ENCODE measurements at regions not wholly inside any gene's neighbourhood (a gene's known extent, or its start where the extent isn't known, plus 50 kb on each side); places are given as distances from the start of the nearest gene placed in this dataset.

GRCh38 chr5:44225231-44226160 is 163.7 kb downstream of the FGF10 start:
- Histone ChIP-seq H3K27me3 (no peaks in the 10 kb centered on the region), H3K27ac (no peak overlapping the region), H3K36me3 (no peaks in the 10 kb centered on the region), H3K9me3 (no peaks in the 10 kb centered on the region), H3K4me1 (no peaks in the 10 kb centered on the region), H3K4me3 (no peak overlapping the region)
- no peak for DNase-seq
- intact Hi-C loops (cut with DNase I; ENCODE audit: low total_unique reads): no loop called here
- TF ChIP-seq CTCF (IDR thresholded peaks at IDR 0.05): no peak

GRCh38 chr5:44199408-44199807 is 189.8 kb downstream of the FGF10 start:
- no peaks in the 10 kb centered on the region for H3K27me3 ChIP-seq
- no peak for DNase-seq
- intact Hi-C loops (cut with DNase I; ENCODE audit: low total_unique reads): no loop called here
- H3K36me3 ChIP-seq: no peaks in the 10 kb centered on the region
- no peak for TF ChIP-seq CTCF (IDR thresholded peaks at IDR 0.05)
- H3K9me3 ChIP-seq: peaks cover 5 to 13% (median 12%) of the 10 kb centered on the region in 3 donors
- no peak overlapping the region for H3K4me3 ChIP-seq
- no peak overlapping the region for H3K27ac ChIP-seq
- H3K4me1 ChIP-seq: no peaks in the 10 kb centered on the region

- no peak for TF ChIP-seq CTCF (IDR thresholded peaks at IDR 0.05)
- intact Hi-C loops (cut with DNase I; ENCODE audit: low total_unique reads): no loop called here
- Histone ChIP-seq H3K9me3 (peaks cover 0 to 3% (median 0%) of the 10 kb centered on the region in 3 donors), H3K4me1 (peaks cover 0 to 7% (median 0%) of the 10 kb centered on the region in 4 donors), H3K27ac (no peak overlapping the region), H3K4me3 (no peak overlapping the region), H3K27me3 (no peaks in the 10 kb centered on the region), H3K36me3 (no peaks in the 10 kb centered on the region)
- no peak for DNase-seq
Observed at GRCh38 chr5:44189255-44189654, 200.0 kb downstream of the FGF10 start.

- intact Hi-C loops (cut with DNase I; ENCODE audit: low total_unique reads): no loop called here
- DNase-seq: no peak
- Histone ChIP-seq H3K36me3 (no peaks in the 10 kb centered on the region), H3K27ac (no peak overlapping the region), H3K4me1 (peaks cover 0 to 7% (median 0%) of the 10 kb centered on the region in 4 donors), H3K9me3 (peaks cover 0 to 3% (median 0%) of the 10 kb centered on the region in 3 donors), H3K4me3 (no peak overlapping the region), H3K27me3 (no peaks in the 10 kb centered on the region)
- TF ChIP-seq CTCF (IDR thresholded peaks at IDR 0.05): no peak
Observed at GRCh38 chr5:44187973-44188372, 201.2 kb downstream of the FGF10 start.

- intact Hi-C loops (cut with DNase I; ENCODE audit: low total_unique reads): no loop called here
- TF ChIP-seq CTCF (IDR thresholded peaks at IDR 0.05): no peak
- no peak for DNase-seq
Observed at GRCh38 chr5:44183753-44184152, 205.5 kb downstream of the FGF10 start.

More at GRCh38 chr5:44183753-44184152, 205.5 kb downstream of the FGF10 start:
- Histone ChIP-seq H3K27me3 (no peaks in the 10 kb centered on the region), H3K27ac (no peak overlapping the region), H3K4me1 (peaks cover 0 to 7% (median 0%) of the 10 kb centered on the region in 4 donors), H3K36me3 (no peaks in the 10 kb centered on the region), H3K9me3 (no peaks in the 10 kb centered on the region), H3K4me3 (no peak overlapping the region)

Data from tibial artery (tissue), 4 donors.